Mucosa of rectum (tissue), 2 donors: ENCODE measurements at regions not wholly inside any gene's neighbourhood (a gene's known extent, or its start where the extent isn't known, plus 50 kb on each side); places are given as distances from the start of the nearest gene placed in this dataset.
"Not testable (repeated sequence)": the region's sequence is repeated elsewhere in the genome, so short reads cannot be mapped to it uniquely, and the experiment has no call there.

ENCODE experiments used
- H3K27ac ChIP-seq, 2 donors: one replicate each; pipeline ENCODE4 v1.7.0; 2013; ENCODE audit warnings: inconsistent platforms in 2 of 2, low read depth in 2 of 2, low read length in 2 of 2
- H3K27me3 ChIP-seq, 2 donors: one replicate each; pipeline ENCODE4 v1.7.0; 2013; ENCODE audit warnings: low read length in 2 of 2; ENCODE audit not compliant: control insufficient read depth in 2 of 2, insufficient read depth in 2 of 2
- H3K36me3 ChIP-seq, 2 donors: one replicate each; pipeline ENCODE4 v1.7.0; 2013; ENCODE audit warnings: low read length in 2 of 2; ENCODE audit not compliant: control insufficient read depth in 2 of 2, insufficient read depth in 2 of 2
- H3K4me1 ChIP-seq, 2 donors: one replicate each; pipeline ENCODE4 v1.7.0; 2013; ENCODE audit warnings: low read length in 2 of 2, mild to moderate bottlenecking in 1 of 2; ENCODE audit not compliant: control insufficient read depth in 2 of 2, insufficient read depth in 2 of 2
- H3K4me3 ChIP-seq, 2 donors: one replicate each; pipeline ENCODE4 v1.7.0; 2013; ENCODE audit warnings: low read length in 2 of 2
- H3K9ac ChIP-seq, 2 donors: one replicate each; pipeline ENCODE4 v1.7.0; 2013; ENCODE audit warnings: low read length in 2 of 2, low read depth in 1 of 2, mild to moderate bottlenecking in 1 of 2
- H3K9me3 ChIP-seq, 2 donors: one replicate each; pipeline ENCODE4 v1.7.0; 2013; ENCODE audit warnings: low read length in 2 of 2; ENCODE audit not compliant: control insufficient read depth in 2 of 2
- donor health status: healthy.
- donor health status: Normal muscosa, but diverticular disease.

GRCh38 chr5:98541641-98542040, 231.8 kb upstream of the RGMB start:
- Histone ChIP-seq H3K36me3 (no peaks in the 10 kb centered on the region), H3K9me3 (peaks cover 1 to 7% of the 10 kb centered on the region in 2 donors), H3K9ac (no peak overlapping the region)

GRCh38 chr5:98543490-98543889, 230.0 kb upstream of the RGMB start:
- Histone ChIP-seq H3K36me3 (no peaks in the 10 kb centered on the region), H3K4me3 (no peak overlapping the region), H3K27me3 (no peaks in the 10 kb centered on the region)

More at GRCh38 chr5:98541641-98542040, 231.8 kb upstream of the RGMB start:
- Histone ChIP-seq H3K4me3 (no peak overlapping the region), H3K4me1 (no peaks in the 10 kb centered on the region), H3K27me3 (no peaks in the 10 kb centered on the region), H3K27ac (no peak overlapping the region)

GRCh38 chr5:98546924-98547323, 226.5 kb upstream of the RGMB start:
- not testable (repeated sequence) for H3K36me3 ChIP-seq, H3K9me3 ChIP-seq, H3K27ac ChIP-seq, H3K4me1 ChIP-seq, H3K9ac ChIP-seq, H3K27me3 ChIP-seq, H3K4me3 ChIP-seq

More at GRCh38 chr5:98543490-98543889, 230.0 kb upstream of the RGMB start:
- Histone ChIP-seq H3K9me3 (peaks cover 1 to 7% of the 10 kb centered on the region in 2 donors), H3K9ac (no peak overlapping the region), H3K4me1 (no peaks in the 10 kb centered on the region), H3K27ac (no peak overlapping the region)

- no peaks in the 10 kb centered on the region for H3K36me3 ChIP-seq
- H3K4me3 ChIP-seq, result no peak overlapping the region
- H3K27me3 ChIP-seq, result no peaks in the 10 kb centered on the region
- no peaks in the 10 kb centered on the region for H3K9me3 ChIP-seq
- H3K27ac ChIP-seq, result no peak overlapping the region
- H3K9ac ChIP-seq, result no peak overlapping the region
- no peaks in the 10 kb centered on the region for H3K4me1 ChIP-seq
Measured at GRCh38 chr5:98556712-98557111, 216.8 kb upstream of the RGMB start.

- H3K9ac ChIP-seq, result no peak overlapping the region
- peaks cover 0 to 2% of the 10 kb centered on the region in 2 donors for H3K4me1 ChIP-seq
- no peaks in the 10 kb centered on the region for H3K9me3 ChIP-seq
- H3K27me3 ChIP-seq, result no peaks in the 10 kb centered on the region
- H3K4me3 ChIP-seq, result no peak overlapping the region
- H3K36me3 ChIP-seq, result no peaks in the 10 kb centered on the region
- H3K27ac ChIP-seq, result no peak overlapping the region
Measured at GRCh38 chr5:98557916-98558315, 215.5 kb upstream of the RGMB start.

GRCh38 chr5:98563885-98564653, 209.4 kb upstream of the RGMB start:
- no peak overlapping the region for H3K27ac ChIP-seq

GRCh38 chr5:98564836-98565235, 208.6 kb upstream of the RGMB start:
- Histone ChIP-seq H3K4me3 (no peak overlapping the region), H3K27ac (no peak overlapping the region), H3K9me3 (no peaks in the 10 kb centered on the region), H3K9ac (no peak overlapping the region), H3K4me1 (peaks cover 0 to 9% of the 10 kb centered on the region in 2 donors), H3K36me3 (no peaks in the 10 kb centered on the region), H3K27me3 (no peaks in the 10 kb centered on the region)

More at GRCh38 chr5:98563885-98564653, 209.4 kb upstream of the RGMB start:
- Histone ChIP-seq H3K27me3 (no peaks in the 10 kb centered on the region), H3K4me1 (peaks cover 0 to 6% of the 10 kb centered on the region in 2 donors), H3K9ac (no peak overlapping the region), H3K4me3 (no peak overlapping the region), H3K9me3 (no peaks in the 10 kb centered on the region), H3K36me3 (no peaks in the 10 kb centered on the region)

GRCh38 chr5:98568336-98568735, 205.1 kb upstream of the RGMB start:
- H3K9ac ChIP-seq, result no peak overlapping the region
- no peaks in the 10 kb centered on the region for H3K9me3 ChIP-seq
- H3K36me3 ChIP-seq, result no peaks in the 10 kb centered on the region
- H3K27me3 ChIP-seq, result no peaks in the 10 kb centered on the region
- peaks cover 0 to 12% of the 10 kb centered on the region in 2 donors for H3K4me1 ChIP-seq
- no peak overlapping the region for H3K4me3 ChIP-seq
- no peak overlapping the region for H3K27ac ChIP-seq

- H3K4me3 ChIP-seq, result no peak overlapping the region
- H3K27me3 ChIP-seq, result no peaks in the 10 kb centered on the region
- no peak overlapping the region for H3K27ac ChIP-seq
- no peak overlapping the region for H3K9ac ChIP-seq
- no peaks in the 10 kb centered on the region for H3K9me3 ChIP-seq
- peaks cover 0 to 8% of the 10 kb centered on the region in 2 donors for H3K4me1 ChIP-seq
- no peaks in the 10 kb centered on the region for H3K36me3 ChIP-seq
Measured at GRCh38 chr5:98569288-98569687, 204.2 kb upstream of the RGMB start.

GRCh38 chr5:98570010-98570409, 203.5 kb upstream of the RGMB start:
- H3K9ac ChIP-seq, result no peak overlapping the region
- H3K27ac ChIP-seq, result no peak overlapping the region
- no peaks in the 10 kb centered on the region for H3K36me3 ChIP-seq

More at GRCh38 chr5:98570010-98570409, 203.5 kb upstream of the RGMB start:
- H3K9me3 ChIP-seq, result no peaks in the 10 kb centered on the region
- no peaks in the 10 kb centered on the region for H3K27me3 ChIP-seq
- H3K4me3 ChIP-seq, result no peak overlapping the region
- H3K4me1 ChIP-seq, result peaks cover 0 to 8% of the 10 kb centered on the region in 2 donors
